IMR-90 (cell line): ENCODE measurements at regions not wholly inside any gene's neighbourhood (a gene's known extent, or its start where the extent isn't known, plus 50 kb on each side); places are given as distances from the start of the nearest gene placed in this dataset.

Source experiments
- ATAC-seq: fragments of 200-7000 bp; cut with Tn5 transposase; 2 replicates; pipeline ENCODE4 v1.9.1; 2020; ENCODE audit warnings: low read depth, mild to moderate bottlenecking, moderate library complexity
- BruUV-seq: library from RNA; stranded (reverse); fragments of 400-500 nt; replicated peaks from 2 replicates; lab custom pipeline; 2021; lab: Mats Ljungman, UMichigan
- CTCF ChIA-PET: fragments of 300-600 bp; formaldehyde crosslinking; extraction: SDS; loops from one replicate; lab custom pipeline; 2021; ENCODE audit warnings: antibody characterized with exemption; lab: Yijun Ruan, JAX
- POLR2A ChIA-PET: fragments of 300-600 bp; sonication (Branson Sonifier 250); formaldehyde crosslinking; loops from one replicate; lab custom pipeline; 2022; ENCODE audit warnings: antibody characterized with exemption; ENCODE audit not compliant: unreplicated experiment; lab: Charles Lee
- DNase-seq: peaks from one replicate; pipeline ENCODE4 v3.0.0; 2013
- H2AFZ ChIP-seq: replicated peaks from 2 replicates; pipeline ENCODE3; 2013; ENCODE audit warnings: low read length, mild to moderate bottlenecking; ENCODE audit not compliant: poor library complexity
- H2AK5ac ChIP-seq: 2 replicates; pipeline ENCODE4 v1.6.1; 2013; ENCODE audit warnings: low read depth, low read length, inconsistent platforms
- H2AK9ac ChIP-seq: replicated peaks from 2 replicates; pipeline ENCODE3; 2013; ENCODE audit warnings: mild to moderate bottlenecking, low read depth, low read length, moderate library complexity; ENCODE audit not compliant: poor library complexity
- H2BK120ac ChIP-seq: 2 replicates; pipeline ENCODE4 v1.6.1; 2013; ENCODE audit warnings: low read depth, low read length, inconsistent platforms
- H2BK15ac ChIP-seq: 3 replicates; pipeline ENCODE4 v1.6.1; 2013; ENCODE audit warnings: low read depth, low read length, inconsistent platforms
- H2BK20ac ChIP-seq: 2 replicates; pipeline ENCODE4 v1.6.1; 2013; ENCODE audit warnings: low read depth, mild to moderate bottlenecking, inconsistent platforms, low read length, moderate library complexity
- H2BK5ac ChIP-seq: 2 replicates; pipeline ENCODE4 v1.6.1; 2013; ENCODE audit warnings: mild to moderate bottlenecking, low read depth, low read length, inconsistent platforms; ENCODE audit not compliant: poor library complexity, severe bottlenecking
- H3K14ac ChIP-seq: replicated peaks from 2 replicates; pipeline ENCODE4 v1.6.1; 2013; ENCODE audit warnings: low read depth, low read length, inconsistent platforms
- H3K18ac ChIP-seq: 2 replicates; pipeline ENCODE4 v1.6.1; 2013; ENCODE audit warnings: low read depth, low read length, control low read depth
- H3K23ac ChIP-seq: 2 replicates; pipeline ENCODE4 v1.6.1; 2013; ENCODE audit warnings: low read depth, low read length, inconsistent platforms
- H3K27ac ChIP-seq: 2 replicates; pipeline ENCODE4 v1.5.1; 2013; ENCODE audit warnings: mild to moderate bottlenecking, control low read depth, low read length; ENCODE audit not compliant: insufficient read depth
- H3K27me3 ChIP-seq: 2 replicates; pipeline ENCODE4 v1.6.1; 2013; ENCODE audit warnings: low read length; ENCODE audit not compliant: control insufficient read depth, insufficient read depth
- H3K36me3 ChIP-seq: 2 replicates; pipeline ENCODE4 v1.6.1; 2013; ENCODE audit warnings: low read length, mixed read lengths; ENCODE audit not compliant: control insufficient read depth, insufficient read depth
- H3K4ac ChIP-seq: 2 replicates; pipeline ENCODE4 v1.6.1; 2013; ENCODE audit warnings: low read depth, low read length, inconsistent platforms
- H3K4me1 ChIP-seq: 2 replicates; pipeline ENCODE4 v1.6.1; 2013; ENCODE audit warnings: low read length, mixed read lengths; ENCODE audit not compliant: control insufficient read depth, insufficient read depth
- H3K4me2 ChIP-seq: 2 replicates; pipeline ENCODE4 v1.6.1; 2013; ENCODE audit warnings: low read depth, mild to moderate bottlenecking, control low read depth, low read length, moderate library complexity
- H3K4me3 ChIP-seq: 2 replicates; pipeline ENCODE4 v1.5.1; 2013; ENCODE audit warnings: low read depth, mild to moderate bottlenecking, control low read depth, low read length, moderate library complexity; ENCODE audit not compliant: insufficient read depth
- H3K56ac ChIP-seq: 2 replicates; pipeline ENCODE4 v1.6.1; 2013; ENCODE audit warnings: low read length, inconsistent platforms; ENCODE audit not compliant: insufficient read depth; ENCODE audit errors: extremely low read depth
- H3K79me1 ChIP-seq, 2 experiments: 2 replicates each; pipeline ENCODE4 v1.6.1; 2013; ENCODE audit warnings: low read length in 2 of 2, inconsistent platforms in 1 of 2, low read depth in 1 of 2
- H3K9ac ChIP-seq: 2 replicates; pipeline ENCODE4 v1.6.1; 2013; ENCODE audit warnings: low read depth, low read length, control low read depth
- H3K9me1 ChIP-seq: 2 replicates; pipeline ENCODE4 v1.6.1; 2013; ENCODE audit warnings: low read length, inconsistent platforms; ENCODE audit not compliant: insufficient read depth
- H3K9me3 ChIP-seq: 2 replicates; pipeline ENCODE4 v1.6.1; 2013; ENCODE audit warnings: low read length; ENCODE audit not compliant: control insufficient read depth, insufficient read depth
- H4K20me1 ChIP-seq: 2 replicates; pipeline ENCODE4 v1.6.1; 2013; ENCODE audit warnings: low read length, inconsistent platforms; ENCODE audit not compliant: insufficient read depth
- H4K5ac ChIP-seq: 2 replicates; pipeline ENCODE4 v1.6.1; 2013; ENCODE audit warnings: mild to moderate bottlenecking, low read depth, low read length, control low read depth
- H4K8ac ChIP-seq, 2 experiments: 2 replicates each; pipeline ENCODE4 v1.6.1; 2013; ENCODE audit warnings: low read depth in 2 of 2, low read length in 2 of 2, control low read depth in 1 of 2, inconsistent platforms in 1 of 2
- H4K91ac ChIP-seq: 2 replicates; pipeline ENCODE4 v1.6.1; 2013; ENCODE audit warnings: low read depth, low read length, inconsistent platforms; ENCODE audit not compliant: insufficient read depth
- BHLHE40 ChIP-seq: fragments of 150-350 bp; IDR thresholded peaks from 2 replicates; pipeline ENCODE4 v1.6.1; 2016; ENCODE audit warnings: mild to moderate bottlenecking, low read depth, low read length
- CEBPB ChIP-seq: IDR thresholded peaks from 2 replicates; pipeline ENCODE4 v1.6.1; 2012; ENCODE audit warnings: low read depth, low read length, improper control_type of control experiment
- CHD1 ChIP-seq: IDR thresholded peaks from 2 replicates; pipeline ENCODE4 v1.6.1; 2012; ENCODE audit warnings: low read depth, low read length, improper control_type of control experiment
- FOS ChIP-seq: fragments of 150-350 bp; IDR thresholded peaks from 2 replicates; pipeline ENCODE4 v1.6.1; 2016; ENCODE audit warnings: low read depth, low read length
- MAFK ChIP-seq: IDR thresholded peaks from 2 replicates; pipeline ENCODE4 v1.6.1; 2012; ENCODE audit warnings: low read depth, low read length, improper control_type of control experiment
- MAZ ChIP-seq: IDR thresholded peaks from 2 replicates; pipeline ENCODE4 v1.6.1; 2012; ENCODE audit warnings: low read depth, mild to moderate bottlenecking, low read length, improper control_type of control experiment, moderate library complexity, borderline replicate concordance
- MXI1 ChIP-seq: IDR thresholded peaks from 2 replicates; pipeline ENCODE4 v1.6.1; 2012; ENCODE audit warnings: low read depth, mild to moderate bottlenecking, low read length, moderate library complexity, borderline replicate concordance
- NFE2L2 ChIP-seq: fragments of 150-350 bp; IDR thresholded peaks from 2 replicates; pipeline ENCODE4 v1.6.1; 2016; ENCODE audit warnings: low read depth, mild to moderate bottlenecking, low read length
- POLR2A ChIP-seq: IDR thresholded peaks from 2 replicates; pipeline ENCODE4 v1.6.1; 2012; ENCODE audit warnings: mild to moderate bottlenecking, low read depth, low read length
- RAD21 ChIP-seq: IDR thresholded peaks from 2 replicates; pipeline ENCODE4 v1.6.1; 2012; ENCODE audit warnings: low read length, improper control_type of control experiment
- RCOR1 ChIP-seq: IDR thresholded peaks from 2 replicates; pipeline ENCODE4 v1.6.1; 2012; ENCODE audit warnings: mild to moderate bottlenecking, low read length, improper control_type of control experiment; ENCODE audit not compliant: insufficient replicate concordance
- RFX5 ChIP-seq: IDR thresholded peaks from 2 replicates; pipeline ENCODE4 v1.8.0; 2012; ENCODE audit warnings: low read depth, mild to moderate bottlenecking, low read length, moderate library complexity
- SMC3 ChIP-seq: fragments of 150-350 bp; IDR thresholded peaks from 2 replicates; pipeline ENCODE4 v1.6.1; 2016; ENCODE audit warnings: low read depth, mild to moderate bottlenecking, antibody characterized with exemption, low read length, moderate library complexity
- dilution Hi-C: fragments of 300-500 bp; cut with HindIII; formaldehyde crosslinking; loops from one replicate; pipeline ENCODE4 v1.14.3; 2018; ENCODE audit warnings: low sequenced_read_pairs; ENCODE audit not compliant: unreplicated experiment
- in situ Hi-C: fragments of 300-500 bp; cut with MboI; formaldehyde crosslinking; loops from 3 replicates; pipeline ENCODE4 v1.14.3; 2019; ENCODE audit warnings: low sequenced_read_pairs, inconsistent platforms, mixed read lengths
- intact Hi-C: fragments of 100-400 bp; cut with micrococcal nuclease; formaldehyde crosslinking; loops from 2 replicates; pipeline ENCODE4 v1.10.0; 2022
- TF ChIP-seq, protein P1 (sequence below): fragments of 150-350 bp; IDR thresholded peaks from 2 replicates; pipeline ENCODE4 v1.6.1; 2017; ENCODE audit warnings: mild to moderate bottlenecking, antibody characterized with exemption, low read length, low read depth
- TF ChIP-seq, protein P2 (sequence below): fragments of 150-350 bp; IDR thresholded peaks from 2 replicates; pipeline ENCODE4 v1.6.1; 2016; ENCODE audit warnings: low read depth, mild to moderate bottlenecking, low read length, moderate library complexity, borderline replicate concordance
- TF ChIP-seq, protein P3 (sequence below): conservative IDR thresholded peaks from 2 replicates; pipeline ENCODE4 v1.5.1; 2012; ENCODE audit warnings: mild to moderate bottlenecking, low read depth, low read length, improper control_type of control experiment

- no peak overlapping the region for H3K56ac ChIP-seq
- no peak overlapping the region for H2AK5ac ChIP-seq
- ATAC-seq (no peak), DNase-seq (no peak)
- no peak overlapping the region for H3K18ac ChIP-seq
- H3K27ac ChIP-seq = no peak overlapping the region
- dilution Hi-C loops = no loop called here
- no peak overlapping the region for H4K5ac ChIP-seq
- no peak overlapping the region for H3K4me3 ChIP-seq
- no peak overlapping the region for H3K4ac ChIP-seq
- in situ Hi-C loops = no loop called here
- no peak overlapping the region for H2BK20ac ChIP-seq
- no peaks in the 10 kb centered on the region for H3K36me3 ChIP-seq
- H2AK9ac ChIP-seq = no peak overlapping the region
- no peak overlapping the region for H3K23ac ChIP-seq
- H4K91ac ChIP-seq = no peak overlapping the region
- no TSS peak for BruUV-seq
- no peak overlapping the region for H3K9ac ChIP-seq
- H2BK120ac ChIP-seq = no peak overlapping the region
- no peak overlapping the region for H2BK15ac ChIP-seq
- H3K14ac ChIP-seq = no peak overlapping the region
- intact Hi-C loops = no loop called here
- H3K9me3 ChIP-seq = 0 out of 2 replicates have a peak, but pooled peaks cover 4% of the 10 kb centered on the region
- H3K9me1 ChIP-seq = no peaks in the 10 kb centered on the region
- H2BK5ac ChIP-seq = no peak overlapping the region
- no peaks in the 10 kb centered on the region for H4K20me1 ChIP-seq
- no peaks in the 10 kb centered on the region for H3K4me1 ChIP-seq
- H3K27me3 ChIP-seq = no peaks in the 10 kb centered on the region
- no peaks in the 10 kb centered on the region for H3K79me1 ChIP-seq
- TF ChIP-seq BHLHE40 = no peak
- TF ChIP-seq POLR2A = no peak
- no peak for TF ChIP-seq RCOR1
- TF ChIP-seq MAZ = no peak
- TF ChIP-seq CHD1 = no peak
- TF ChIP-seq FOS = no peak
- TF ChIP-seq, protein P1, sequence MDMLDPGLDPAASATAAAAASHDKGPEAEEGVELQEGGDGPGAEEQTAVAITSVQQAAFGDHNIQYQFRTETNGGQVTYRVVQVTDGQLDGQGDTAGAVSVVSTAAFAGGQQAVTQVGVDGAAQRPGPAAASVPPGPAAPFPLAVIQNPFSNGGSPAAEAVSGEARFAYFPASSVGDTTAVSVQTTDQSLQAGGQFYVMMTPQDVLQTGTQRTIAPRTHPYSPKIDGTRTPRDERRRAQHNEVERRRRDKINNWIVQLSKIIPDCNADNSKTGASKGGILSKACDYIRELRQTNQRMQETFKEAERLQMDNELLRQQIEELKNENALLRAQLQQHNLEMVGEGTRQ = no peak
- TF ChIP-seq CEBPB = no peak
- no peak for TF ChIP-seq MXI1
- no peak for TF ChIP-seq RFX5
- TF ChIP-seq SMC3 = no peak
- TF ChIP-seq, protein P2, sequence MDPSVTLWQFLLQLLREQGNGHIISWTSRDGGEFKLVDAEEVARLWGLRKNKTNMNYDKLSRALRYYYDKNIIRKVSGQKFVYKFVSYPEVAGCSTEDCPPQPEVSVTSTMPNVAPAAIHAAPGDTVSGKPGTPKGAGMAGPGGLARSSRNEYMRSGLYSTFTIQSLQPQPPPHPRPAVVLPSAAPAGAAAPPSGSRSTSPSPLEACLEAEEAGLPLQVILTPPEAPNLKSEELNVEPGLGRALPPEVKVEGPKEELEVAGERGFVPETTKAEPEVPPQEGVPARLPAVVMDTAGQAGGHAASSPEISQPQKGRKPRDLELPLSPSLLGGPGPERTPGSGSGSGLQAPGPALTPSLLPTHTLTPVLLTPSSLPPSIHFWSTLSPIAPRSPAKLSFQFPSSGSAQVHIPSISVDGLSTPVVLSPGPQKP = no peak
- TF ChIP-seq, protein P3, sequence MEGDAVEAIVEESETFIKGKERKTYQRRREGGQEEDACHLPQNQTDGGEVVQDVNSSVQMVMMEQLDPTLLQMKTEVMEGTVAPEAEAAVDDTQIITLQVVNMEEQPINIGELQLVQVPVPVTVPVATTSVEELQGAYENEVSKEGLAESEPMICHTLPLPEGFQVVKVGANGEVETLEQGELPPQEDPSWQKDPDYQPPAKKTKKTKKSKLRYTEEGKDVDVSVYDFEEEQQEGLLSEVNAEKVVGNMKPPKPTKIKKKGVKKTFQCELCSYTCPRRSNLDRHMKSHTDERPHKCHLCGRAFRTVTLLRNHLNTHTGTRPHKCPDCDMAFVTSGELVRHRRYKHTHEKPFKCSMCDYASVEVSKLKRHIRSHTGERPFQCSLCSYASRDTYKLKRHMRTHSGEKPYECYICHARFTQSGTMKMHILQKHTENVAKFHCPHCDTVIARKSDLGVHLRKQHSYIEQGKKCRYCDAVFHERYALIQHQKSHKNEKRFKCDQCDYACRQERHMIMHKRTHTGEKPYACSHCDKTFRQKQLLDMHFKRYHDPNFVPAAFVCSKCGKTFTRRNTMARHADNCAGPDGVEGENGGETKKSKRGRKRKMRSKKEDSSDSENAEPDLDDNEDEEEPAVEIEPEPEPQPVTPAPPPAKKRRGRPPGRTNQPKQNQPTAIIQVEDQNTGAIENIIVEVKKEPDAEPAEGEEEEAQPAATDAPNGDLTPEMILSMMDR = no peak
- TF ChIP-seq MAFK = no peak
- no peak for TF ChIP-seq NFE2L2
- TF ChIP-seq RAD21 = no peak
- no peak overlapping the region for H4K8ac ChIP-seq
- ChIA-PET POLR2A (no interaction called here), CTCF (interaction anchor here (0.6 kb wide), 1 partner anchor 293 kb away, joined by 3 read pairs; no protein-coding TSS in a partner anchor)
- no peak overlapping the region for H2AFZ ChIP-seq
- H3K4me2 ChIP-seq = no peak overlapping the region
Measured at GRCh38 chr6:115358616-115359015, 702.1 kb downstream of the FRK start.
